Fibroblast of the aortic adventitia (primary cell): ENCODE measurements at regions not wholly inside any gene's neighbourhood (a gene's known extent, or its start where the extent isn't known, plus 50 kb on each side); places are given as distances from the start of the nearest gene placed in this dataset.
A peak's percentile ranks its signal among the peaks of the same experiment; 100 is the strongest.
"Not testable (repeated sequence)": the region's sequence is repeated elsewhere in the genome, so short reads cannot be mapped to it uniquely, and the experiment has no call there.

Source experiments
- DNase-seq: peaks from one replicate; pipeline ENCODE4 v3.0.0-alpha.2; 2010; ENCODE audit warnings: low read depth
- H3K4me3 ChIP-seq: 2 replicates; pipeline ENCODE4 v1.5.1; 2011; ENCODE audit warnings: low read depth, mild to moderate bottlenecking, control low read depth, low read length, moderate library complexity
- TF ChIP-seq, protein P1 (sequence below): IDR thresholded peaks from 2 replicates; pipeline ENCODE4 v1.5.1; 2011; ENCODE audit warnings: mild to moderate bottlenecking, low read length, control low read depth, inconsistent platforms; ENCODE audit not compliant: insufficient read depth

DNA sequence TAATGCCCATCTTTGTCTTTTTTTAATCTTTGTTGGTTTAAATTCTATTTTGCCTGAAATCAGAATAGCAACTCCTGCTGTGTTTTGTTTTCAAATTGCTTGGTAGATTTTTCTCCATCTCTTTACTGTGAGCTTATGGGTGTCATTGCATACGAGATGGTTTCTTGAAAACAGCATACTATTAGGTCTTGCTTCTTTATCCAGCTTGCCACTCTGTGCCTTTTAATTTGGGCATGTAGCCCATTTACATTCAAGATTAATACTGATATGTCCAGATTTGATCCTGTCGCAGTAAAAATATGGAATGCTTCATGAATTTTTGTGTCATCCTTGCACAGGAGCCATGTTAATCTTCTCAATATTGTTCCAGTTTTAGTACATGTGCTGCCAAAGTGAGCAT, 316.6 kb downstream of the CGGBP1 start:
- DNase-seq, result no peak
- TF ChIP-seq, protein P1, sequence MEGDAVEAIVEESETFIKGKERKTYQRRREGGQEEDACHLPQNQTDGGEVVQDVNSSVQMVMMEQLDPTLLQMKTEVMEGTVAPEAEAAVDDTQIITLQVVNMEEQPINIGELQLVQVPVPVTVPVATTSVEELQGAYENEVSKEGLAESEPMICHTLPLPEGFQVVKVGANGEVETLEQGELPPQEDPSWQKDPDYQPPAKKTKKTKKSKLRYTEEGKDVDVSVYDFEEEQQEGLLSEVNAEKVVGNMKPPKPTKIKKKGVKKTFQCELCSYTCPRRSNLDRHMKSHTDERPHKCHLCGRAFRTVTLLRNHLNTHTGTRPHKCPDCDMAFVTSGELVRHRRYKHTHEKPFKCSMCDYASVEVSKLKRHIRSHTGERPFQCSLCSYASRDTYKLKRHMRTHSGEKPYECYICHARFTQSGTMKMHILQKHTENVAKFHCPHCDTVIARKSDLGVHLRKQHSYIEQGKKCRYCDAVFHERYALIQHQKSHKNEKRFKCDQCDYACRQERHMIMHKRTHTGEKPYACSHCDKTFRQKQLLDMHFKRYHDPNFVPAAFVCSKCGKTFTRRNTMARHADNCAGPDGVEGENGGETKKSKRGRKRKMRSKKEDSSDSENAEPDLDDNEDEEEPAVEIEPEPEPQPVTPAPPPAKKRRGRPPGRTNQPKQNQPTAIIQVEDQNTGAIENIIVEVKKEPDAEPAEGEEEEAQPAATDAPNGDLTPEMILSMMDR, result no peak
- no peak overlapping the region for H3K4me3 ChIP-seq

- H3K4me3 ChIP-seq, DNase-seq: not testable (repeated sequence)
These were observed 317.9 kb downstream of the CGGBP1 start for GRCh38 chr3:87740894-87741293.

DNA sequence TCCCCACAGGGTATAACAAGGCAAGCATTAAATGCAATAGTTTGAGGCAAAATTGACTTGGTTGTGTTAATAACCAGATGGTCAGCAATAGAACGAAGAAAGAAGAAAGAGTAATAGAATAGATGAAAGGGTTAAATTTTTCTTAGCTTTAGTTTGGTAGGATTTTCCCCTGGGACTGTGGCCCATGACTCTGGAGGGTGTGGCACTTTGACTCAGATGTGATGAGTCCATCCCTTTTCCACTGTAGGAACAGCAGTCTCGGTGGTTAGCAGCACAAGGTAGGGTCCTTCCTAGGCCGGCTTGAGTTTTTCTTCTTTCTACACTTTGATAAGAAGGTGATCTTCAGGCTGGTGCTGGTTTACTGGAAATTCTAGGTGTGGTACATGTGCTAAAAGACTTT, 321.0 kb downstream of the CGGBP1 start:
- not testable (repeated sequence) for H3K4me3 ChIP-seq
- peak; percentile 16 for DNase-seq

DNA sequence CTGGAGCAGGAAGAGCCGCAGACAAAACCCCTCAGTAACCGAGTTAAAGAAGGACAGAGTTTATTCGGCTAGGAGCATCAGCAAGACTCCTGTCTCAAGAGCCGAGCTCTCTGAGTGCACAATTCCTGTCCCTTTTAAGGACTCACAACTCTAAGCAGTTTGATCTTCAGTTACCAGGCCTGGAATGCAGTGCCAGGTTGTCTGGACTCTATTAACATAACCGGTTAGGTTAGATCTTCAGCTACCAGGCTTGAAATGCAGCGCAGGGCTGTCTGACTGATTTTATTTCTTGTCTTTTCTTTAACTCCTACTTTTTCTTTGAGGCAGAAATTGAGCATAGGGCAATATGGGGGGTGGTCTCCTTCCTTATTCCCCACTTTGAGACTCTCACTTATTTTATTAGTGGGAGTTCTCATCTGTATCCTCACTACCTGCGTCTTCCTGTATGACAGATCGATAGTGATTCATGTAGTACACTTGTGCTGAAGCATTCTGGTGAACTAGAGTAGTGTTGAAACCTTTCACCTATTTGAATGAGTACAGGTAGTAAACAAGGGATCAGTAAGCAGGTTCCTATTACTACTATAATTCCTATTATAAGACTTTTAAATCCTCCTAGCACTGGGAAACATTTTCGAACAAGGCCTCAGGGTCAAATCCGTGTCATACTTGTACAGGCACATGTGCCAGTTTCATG, 325.0 kb downstream of the CGGBP1 start:
- TF ChIP-seq, protein P1, result no peak
- no peak for DNase-seq
- no peak overlapping the region for H3K4me3 ChIP-seq

DNA sequence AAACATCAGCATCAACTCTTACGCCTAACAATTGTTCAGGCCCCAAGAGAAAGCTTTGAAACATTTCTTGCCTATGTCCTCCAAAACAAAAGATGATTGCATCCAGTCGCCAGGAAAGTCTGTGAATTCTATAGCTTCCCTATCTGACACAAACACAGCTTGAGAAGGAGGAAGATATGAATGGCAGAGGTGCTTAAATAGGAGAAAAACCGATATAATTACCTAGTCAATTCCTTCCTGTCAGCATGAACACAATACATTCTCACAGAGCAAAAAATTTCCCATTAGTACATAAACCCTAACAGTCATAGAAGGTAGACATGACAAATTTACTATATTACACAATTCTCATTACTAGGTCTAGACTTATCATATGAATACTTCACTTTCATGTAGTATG, 326.5 kb downstream of the CGGBP1 start:
- TF ChIP-seq, protein P1, result no peak
- no peak for DNase-seq
- H3K4me3 ChIP-seq, result no peak overlapping the region

- DNase-seq, result no peak
- TF ChIP-seq, protein P1, result no peak
- no peak overlapping the region for H3K4me3 ChIP-seq
These were observed 331.0 kb downstream of the CGGBP1 start for GRCh38 chr3:87727783-87728182.

- TF ChIP-seq, protein P1, result no peak
- no peak overlapping the region for H3K4me3 ChIP-seq
- DNase-seq, result no peak
These were observed 339.7 kb downstream of the CGGBP1 start for GRCh38 chr3:87719060-87719459.

GRCh38 chr3:87710511-87710910, 348.3 kb downstream of the CGGBP1 start:
- no peak overlapping the region for H3K4me3 ChIP-seq
- TF ChIP-seq, protein P1, result no peak
- no peak for DNase-seq
